Dendritic cell treated with granulocyte-macrophage colony-stimulating factor and Interleukin-4, amounts not matched to agents 40 ng/mL and 50 ng/mL, for 4 days (primary cell): ENCODE measurements at regions not wholly inside any gene's neighbourhood (a gene's known extent, or its start where the extent isn't known, plus 50 kb on each side); places are given as distances from the start of the nearest gene placed in this dataset.

Source experiments
- H3K27ac Mint-ChIP-seq: one replicate; pipeline ENCODE4 v1.8.0; 2022; ENCODE audit warnings: mild to moderate bottlenecking, mixed read lengths
- H3K27me3 Mint-ChIP-seq: one replicate; pipeline ENCODE4 v1.8.0; 2022; ENCODE audit warnings: mild to moderate bottlenecking, mixed read lengths
- H3K36me3 Mint-ChIP-seq: one replicate; pipeline ENCODE4 v1.8.0; 2022; ENCODE audit warnings: low read depth, mixed read lengths
- H3K4me1 Mint-ChIP-seq: one replicate; pipeline ENCODE4 v1.8.0; 2022; ENCODE audit warnings: low read depth, mixed read lengths
- H3K4me3 Mint-ChIP-seq: one replicate; pipeline ENCODE4 v1.8.0; 2022; ENCODE audit warnings: mild to moderate bottlenecking, moderate library complexity, mixed read lengths
- H3K9me3 Mint-ChIP-seq: one replicate; pipeline ENCODE4 v1.8.0; 2022; ENCODE audit warnings: mixed read lengths
- intact Hi-C: fragments of 100-400 bp; cut with micrococcal nuclease; formaldehyde crosslinking; loops from one replicate; pipeline ENCODE4 v1.15.0; 2022

DNA sequence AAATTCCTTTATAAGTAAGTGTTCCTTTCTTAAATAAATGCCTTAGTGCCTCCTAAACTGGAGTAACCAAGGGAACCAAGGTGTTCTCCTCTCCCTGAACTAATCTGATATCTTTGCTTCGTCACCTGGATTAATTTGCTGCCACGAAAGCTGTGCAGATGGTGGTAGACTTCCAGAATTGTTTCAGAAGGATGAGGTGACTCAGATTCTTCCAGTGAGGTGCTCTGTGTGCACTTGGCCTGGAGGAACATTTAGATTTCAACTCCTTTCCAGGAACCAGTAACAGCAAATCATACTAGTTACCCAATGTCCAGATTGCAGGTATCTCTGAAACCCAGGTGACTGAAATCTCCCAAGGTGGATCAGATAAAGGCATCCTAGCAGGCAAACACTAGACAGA, 181.9 kb downstream of the FAT3 start:
- intact Hi-C loops, result no loop called here
- H3K27ac Mint-ChIP-seq, result no peak overlapping the region
- no peaks in the 10 kb centered on the region for H3K9me3 Mint-ChIP-seq

DNA sequence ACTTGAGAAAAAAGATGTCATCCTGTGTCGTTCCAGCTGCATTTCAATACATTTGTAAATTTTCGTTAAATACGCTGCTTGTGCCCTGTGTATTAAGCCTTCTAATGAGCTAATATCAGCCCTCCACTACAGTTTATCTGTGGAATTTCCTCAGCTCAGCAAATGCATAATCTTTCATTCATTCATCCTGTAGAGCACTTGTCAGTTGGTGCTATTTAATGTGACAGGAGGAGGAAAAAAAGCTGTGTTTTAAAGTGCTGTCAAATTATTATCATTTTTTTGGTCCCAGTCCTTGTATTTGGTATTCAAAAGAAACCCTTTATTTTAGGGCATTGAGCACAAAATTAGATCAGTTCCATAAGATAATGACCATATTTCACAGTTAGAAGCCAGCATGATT, 184.7 kb downstream of the FAT3 start:
- Mint-ChIP-seq H3K36me3 (no peaks in the 10 kb centered on the region), H3K27ac (no peak overlapping the region), H3K9me3 (no peaks in the 10 kb centered on the region), H3K4me1 (no peaks in the 10 kb centered on the region), H3K4me3 (no peak overlapping the region), H3K27me3 (no peaks in the 10 kb centered on the region)
- intact Hi-C loops, result no loop called here

More for the DNA sequence above, 181.9 kb downstream of the FAT3 start:
- no peak overlapping the region for H3K4me3 Mint-ChIP-seq
- H3K36me3 Mint-ChIP-seq, result no peaks in the 10 kb centered on the region
- H3K4me1 Mint-ChIP-seq, result no peaks in the 10 kb centered on the region
- no peaks in the 10 kb centered on the region for H3K27me3 Mint-ChIP-seq

DNA sequence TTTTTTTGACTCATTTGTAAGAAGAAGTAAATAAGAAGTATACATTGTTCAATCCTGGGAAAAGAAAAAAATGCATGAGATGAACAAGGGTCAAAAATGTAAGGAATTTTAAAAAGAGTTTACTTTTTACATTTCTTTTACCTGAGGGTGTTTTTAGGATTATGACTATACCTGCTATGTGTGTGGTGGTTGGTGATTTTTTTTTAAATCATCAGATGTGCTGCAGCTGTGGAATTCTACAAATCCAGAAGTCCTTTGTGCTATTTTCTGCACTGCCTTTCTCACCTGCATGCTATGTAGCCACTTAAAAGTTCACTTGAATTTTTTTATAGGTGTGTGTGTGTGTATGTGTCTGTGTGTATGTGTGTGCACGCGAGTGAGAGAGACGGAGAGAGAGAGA, 185.3 kb downstream of the FAT3 start:
- H3K4me3 Mint-ChIP-seq, result no peak overlapping the region
- no peaks in the 10 kb centered on the region for H3K27me3 Mint-ChIP-seq
- intact Hi-C loops, result no loop called here
- H3K36me3 Mint-ChIP-seq, result no peaks in the 10 kb centered on the region
- no peaks in the 10 kb centered on the region for H3K9me3 Mint-ChIP-seq
- H3K27ac Mint-ChIP-seq, result no peak overlapping the region
- no peaks in the 10 kb centered on the region for H3K4me1 Mint-ChIP-seq

DNA sequence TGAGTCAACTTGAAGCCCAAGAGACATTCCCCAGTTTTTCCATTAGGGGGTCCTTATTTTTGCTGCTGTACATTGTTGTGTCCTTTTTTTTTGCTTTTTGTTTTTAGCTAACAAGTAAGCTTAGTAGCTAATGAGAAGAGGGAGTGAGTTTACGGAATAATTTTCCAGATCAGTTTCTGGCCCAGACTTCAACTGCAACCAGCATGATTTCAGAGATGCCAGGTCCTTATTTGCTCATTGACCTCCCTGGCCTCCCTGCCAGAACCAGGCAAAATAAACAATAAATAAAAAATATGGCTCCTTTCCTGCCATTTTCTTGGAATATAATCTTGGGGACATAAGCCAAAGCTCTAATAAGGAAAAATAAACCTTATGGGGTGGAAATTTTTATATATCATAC, 185.9 kb downstream of the FAT3 start:
- Mint-ChIP-seq H3K27me3 (no peaks in the 10 kb centered on the region), H3K9me3 (no peaks in the 10 kb centered on the region), H3K4me1 (no peaks in the 10 kb centered on the region), H3K27ac (no peak overlapping the region), H3K4me3 (no peak overlapping the region), H3K36me3 (no peaks in the 10 kb centered on the region)
- intact Hi-C loops, result no loop called here

DNA sequence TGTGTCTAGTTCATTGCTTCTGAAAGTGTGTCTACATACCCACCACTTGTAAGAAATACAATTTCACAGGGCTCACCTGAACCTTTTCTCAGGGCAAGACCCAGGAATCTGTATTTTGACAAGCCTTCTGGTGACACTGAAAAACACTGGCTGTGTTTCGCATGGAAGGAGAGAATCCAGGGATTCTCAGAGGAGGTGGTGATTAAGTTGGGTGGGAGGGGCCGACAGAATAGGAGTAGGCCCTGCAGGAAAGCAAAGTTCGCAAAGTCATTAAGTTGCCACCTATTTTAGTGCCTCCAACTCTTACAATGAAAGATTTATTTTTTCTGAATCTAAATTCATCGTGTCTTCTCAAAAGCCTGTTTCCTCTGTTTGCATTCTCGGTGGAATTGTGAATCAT, 186.8 kb downstream of the FAT3 start:
- no peaks in the 10 kb centered on the region for H3K4me1 Mint-ChIP-seq
- no peak overlapping the region for H3K4me3 Mint-ChIP-seq
- no peaks in the 10 kb centered on the region for H3K27me3 Mint-ChIP-seq
- no peak overlapping the region for H3K27ac Mint-ChIP-seq
- H3K9me3 Mint-ChIP-seq, result no peaks in the 10 kb centered on the region
- intact Hi-C loops, result no loop called here
- H3K36me3 Mint-ChIP-seq, result no peaks in the 10 kb centered on the region

DNA sequence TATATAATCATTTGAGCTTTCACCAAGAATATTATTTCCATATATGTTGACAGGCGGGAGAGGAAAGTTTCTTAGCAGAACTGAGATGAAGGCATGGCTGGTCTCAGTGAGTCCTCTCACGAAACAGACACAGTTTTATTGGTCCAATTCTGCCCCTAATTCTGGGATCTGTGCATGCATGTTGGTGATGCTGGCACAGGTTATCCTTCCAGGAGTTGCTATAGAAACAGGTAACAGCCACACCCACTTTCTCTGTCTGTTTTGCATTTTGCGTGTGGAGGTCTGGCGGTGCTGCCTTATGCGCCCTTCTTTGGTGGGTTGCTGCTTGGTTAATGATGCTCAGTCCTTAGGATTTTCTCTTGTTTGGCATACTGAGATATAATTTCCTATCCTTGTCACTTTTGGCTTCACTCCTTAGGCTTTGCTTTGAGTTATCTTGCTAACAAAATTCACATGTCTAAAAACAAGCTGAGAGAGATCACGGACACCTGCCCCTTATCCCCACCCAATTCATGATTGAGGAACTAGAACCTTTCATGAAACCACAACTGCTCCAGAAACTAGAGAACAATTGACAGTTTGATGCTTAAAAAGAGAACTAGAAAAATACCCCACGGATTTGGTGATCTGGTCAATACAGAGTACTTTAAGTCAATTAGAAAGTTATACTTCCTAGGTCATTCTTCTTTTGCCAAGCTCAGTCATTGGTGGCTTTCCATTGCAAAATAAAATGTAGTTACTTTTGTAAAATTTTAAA, 189.3 kb downstream of the FAT3 start:
- Mint-ChIP-seq H3K4me3 (no peak overlapping the region), H3K9me3 (no peaks in the 10 kb centered on the region), H3K4me1 (no peaks in the 10 kb centered on the region), H3K27ac (no peak overlapping the region), H3K27me3 (no peaks in the 10 kb centered on the region), H3K36me3 (no peaks in the 10 kb centered on the region)
- intact Hi-C loops, result no loop called here

DNA sequence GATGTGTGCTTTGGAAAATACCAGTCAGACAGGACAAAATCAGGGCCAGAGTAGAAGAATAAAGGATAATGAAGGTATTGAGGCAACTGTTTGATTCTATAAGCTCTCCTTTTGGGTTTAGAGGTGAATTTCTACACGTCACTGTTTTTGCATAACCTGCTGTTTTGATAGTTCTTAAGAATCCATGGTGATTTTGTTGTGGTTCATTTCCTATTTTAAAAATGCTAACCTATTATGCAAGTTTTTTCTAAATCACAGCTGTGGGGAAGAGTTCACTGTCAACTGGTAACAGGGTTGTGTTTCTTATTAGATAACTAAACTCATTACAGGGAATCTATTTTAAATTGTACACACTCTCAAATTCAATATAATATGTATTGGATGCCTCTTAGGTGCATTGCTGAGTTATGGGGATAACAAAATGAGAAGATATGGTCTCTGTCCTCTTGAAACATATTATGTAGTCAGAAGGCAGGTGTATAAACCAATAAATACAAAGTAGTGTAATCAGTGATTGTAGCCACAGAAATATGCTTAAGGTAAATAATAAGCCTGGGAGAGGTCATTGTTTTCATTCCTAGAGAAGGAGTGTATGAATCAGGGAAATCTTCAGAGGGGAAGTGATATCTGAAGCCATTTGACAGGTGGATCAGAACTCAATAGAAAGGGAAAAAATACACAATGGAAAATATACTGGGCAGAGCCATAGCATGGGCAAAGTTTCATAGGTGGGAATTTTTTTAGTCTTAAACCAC, 192.5 kb downstream of the FAT3 start:
- intact Hi-C loops, result no loop called here

DNA sequence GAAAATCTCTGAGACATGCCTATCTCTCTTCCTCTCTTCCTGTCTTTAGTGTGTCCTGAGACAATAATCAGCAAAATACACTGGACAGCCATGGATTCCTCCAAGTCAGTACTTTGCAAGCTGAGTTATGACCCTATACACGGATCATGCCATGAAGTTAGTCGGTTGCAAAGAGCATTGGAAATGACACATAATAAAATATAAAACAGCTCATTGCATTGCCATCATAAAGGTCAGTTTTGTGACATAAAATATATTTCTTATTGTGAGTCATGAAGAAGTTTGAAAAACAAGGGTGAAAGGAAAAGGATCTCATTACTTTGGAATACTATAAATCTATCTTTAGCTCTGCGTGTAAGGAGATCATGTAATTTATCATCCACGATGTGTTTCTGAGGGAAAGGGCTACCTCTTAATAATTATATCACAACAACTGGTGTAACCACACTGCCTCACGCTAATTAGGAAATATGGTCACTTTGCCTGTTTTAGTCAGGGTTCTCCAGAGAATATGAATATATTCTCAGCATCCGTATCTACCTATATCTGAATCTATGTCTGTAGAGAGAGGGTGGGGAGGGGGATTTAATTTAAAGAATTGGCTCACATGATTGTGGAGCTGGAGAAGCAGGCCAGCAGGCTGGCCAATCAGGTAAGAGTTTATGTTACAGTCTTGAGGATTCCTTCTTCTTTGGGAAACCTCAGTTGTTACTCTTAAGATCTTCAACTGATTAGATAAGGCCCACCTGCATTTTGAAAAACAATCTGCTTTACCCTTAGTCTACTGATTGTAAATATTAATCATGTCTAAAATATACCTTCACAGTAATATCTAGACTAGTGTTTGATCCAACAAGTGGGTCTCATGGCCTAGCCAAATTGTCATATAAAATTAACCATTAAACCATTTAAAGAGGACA, 198.8 kb downstream of the FAT3 start:
- Mint-ChIP-seq H3K27ac (no peak overlapping the region), H3K4me1 (no peaks in the 10 kb centered on the region), H3K4me3 (no peak overlapping the region), H3K27me3 (no peaks in the 10 kb centered on the region), H3K9me3 (peaks cover 5% of the 10 kb centered on the region), H3K36me3 (no peaks in the 10 kb centered on the region)
- intact Hi-C loops, result no loop called here

More for the DNA sequence above, 192.5 kb downstream of the FAT3 start:
- H3K9me3 Mint-ChIP-seq, result no peaks in the 10 kb centered on the region
- H3K4me1 Mint-ChIP-seq, result no peaks in the 10 kb centered on the region
- H3K36me3 Mint-ChIP-seq, result no peaks in the 10 kb centered on the region
- H3K27me3 Mint-ChIP-seq, result no peaks in the 10 kb centered on the region
- H3K4me3 Mint-ChIP-seq, result no peak overlapping the region
- H3K27ac Mint-ChIP-seq, result no peak overlapping the region

DNA sequence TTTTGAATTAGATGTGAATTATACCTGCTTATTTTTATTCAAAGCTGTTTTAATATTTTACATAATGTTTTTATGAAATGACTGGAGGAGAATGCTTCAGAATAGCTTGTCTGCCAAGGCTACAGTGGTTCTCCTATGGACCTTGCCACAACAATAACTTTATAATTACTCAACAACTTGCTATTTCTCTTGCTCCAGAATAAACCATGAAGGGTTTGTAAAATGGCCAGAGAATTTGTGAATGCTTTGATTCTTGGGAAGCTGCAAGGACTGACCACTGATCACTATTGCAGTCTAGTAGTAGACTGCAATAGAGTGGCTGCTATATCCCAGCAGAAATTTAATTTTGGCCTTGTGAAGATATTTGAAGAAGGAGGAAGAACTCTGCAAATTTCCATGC, 199.7 kb downstream of the FAT3 start:
- intact Hi-C loops, result no loop called here
- no peaks in the 10 kb centered on the region for H3K27me3 Mint-ChIP-seq
- H3K27ac Mint-ChIP-seq, result no peak overlapping the region
- H3K9me3 Mint-ChIP-seq, result peaks cover 13% of the 10 kb centered on the region
- no peaks in the 10 kb centered on the region for H3K4me1 Mint-ChIP-seq
- no peak overlapping the region for H3K4me3 Mint-ChIP-seq
- H3K36me3 Mint-ChIP-seq, result no peaks in the 10 kb centered on the region

DNA sequence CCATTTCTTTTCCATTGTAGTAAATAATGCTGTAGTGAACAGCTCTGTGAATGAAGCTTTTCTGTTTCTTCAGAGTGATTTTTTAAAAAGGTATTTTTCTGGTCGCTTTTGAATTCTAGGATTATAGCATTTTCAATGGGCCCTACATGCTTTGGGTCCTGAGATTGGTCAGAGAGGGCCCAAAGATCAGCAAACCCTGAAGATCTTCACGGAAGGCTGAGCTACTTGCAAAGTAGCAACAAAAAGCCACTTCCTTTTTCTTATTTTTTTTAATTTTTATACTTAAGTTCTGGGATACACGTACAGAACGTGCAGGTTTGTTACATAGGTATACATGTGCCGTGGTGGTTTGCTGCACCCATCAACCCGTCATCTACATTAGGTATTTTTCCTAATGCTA, 200.5 kb downstream of the FAT3 start:
- H3K27me3 Mint-ChIP-seq, result no peaks in the 10 kb centered on the region
- no peaks in the 10 kb centered on the region for H3K4me1 Mint-ChIP-seq
- intact Hi-C loops, result no loop called here
- H3K9me3 Mint-ChIP-seq, result peaks cover 21% of the 10 kb centered on the region
- no peak overlapping the region for H3K27ac Mint-ChIP-seq
- no peak overlapping the region for H3K4me3 Mint-ChIP-seq
- H3K36me3 Mint-ChIP-seq, result no peaks in the 10 kb centered on the region

DNA sequence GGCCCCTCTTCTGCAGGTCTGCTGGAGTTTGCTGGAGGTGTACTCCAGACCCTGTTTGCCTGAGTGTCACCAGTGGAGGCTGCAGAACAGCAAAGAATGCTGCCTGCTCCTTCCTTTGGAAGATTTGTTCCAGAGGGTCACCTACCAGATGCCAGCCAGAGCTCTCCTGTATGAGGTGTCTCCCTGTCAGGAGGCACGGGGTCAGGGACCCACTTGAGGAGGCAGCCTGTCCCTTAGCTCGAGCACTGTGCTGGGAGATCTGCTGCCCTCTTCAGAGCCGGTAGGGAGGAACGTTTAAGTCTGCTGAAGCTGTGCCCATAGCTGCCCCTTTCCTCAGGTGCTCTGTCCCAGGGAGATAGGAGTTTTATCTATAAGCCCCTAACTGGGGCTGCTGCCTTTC, 207.9 kb downstream of the FAT3 start:
- H3K9me3 Mint-ChIP-seq, result peaks cover 34% of the 10 kb centered on the region

DNA sequence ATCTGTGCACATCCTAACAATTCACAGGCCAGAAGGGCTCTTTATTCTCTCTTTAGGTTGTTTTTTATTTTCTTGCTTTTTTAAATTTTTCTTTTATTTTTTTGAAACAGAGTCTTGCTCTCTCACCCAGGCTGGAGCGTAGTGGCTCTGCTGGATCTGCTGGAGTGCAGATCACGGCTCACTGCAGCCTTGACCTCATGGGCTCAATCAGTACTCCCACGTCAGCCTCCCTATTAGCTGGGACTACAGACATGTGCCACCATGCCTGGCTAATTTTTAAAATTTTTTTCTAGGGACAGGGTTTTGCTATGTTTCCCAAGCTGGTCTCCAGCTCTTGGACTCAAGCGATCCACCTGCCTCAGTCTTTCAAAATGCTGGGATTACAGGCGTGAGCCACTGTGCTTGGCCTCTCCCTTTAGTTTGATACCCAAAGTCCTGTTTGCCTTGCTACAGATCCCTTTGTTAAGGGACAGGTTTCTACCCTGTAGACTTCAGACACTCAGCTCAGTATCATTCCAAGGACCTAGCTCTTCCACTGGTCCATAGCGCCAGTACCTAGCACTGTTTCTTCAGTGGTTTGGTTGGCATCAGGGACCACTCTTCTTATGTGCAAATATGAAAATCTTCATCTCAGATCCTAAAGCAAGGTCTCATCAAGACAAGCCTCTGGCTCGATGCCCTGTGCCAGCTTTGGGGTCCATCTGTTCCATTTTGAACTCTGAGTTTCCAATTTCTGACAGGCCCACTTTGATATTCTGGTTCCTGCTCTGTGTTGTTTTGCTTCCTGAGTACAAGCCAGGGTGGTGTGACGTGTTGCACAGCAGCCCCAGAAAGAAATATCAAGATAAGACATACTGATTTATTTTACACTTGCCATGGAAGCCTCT, 211.7 kb downstream of the FAT3 start:
- no peaks in the 10 kb centered on the region for H3K36me3 Mint-ChIP-seq
- H3K27me3 Mint-ChIP-seq, result no peaks in the 10 kb centered on the region
- H3K4me3 Mint-ChIP-seq, result no peak overlapping the region
- intact Hi-C loops, result no loop called here
- no peaks in the 10 kb centered on the region for H3K4me1 Mint-ChIP-seq
- peaks cover 12% of the 10 kb centered on the region for H3K9me3 Mint-ChIP-seq
- H3K27ac Mint-ChIP-seq, result no peak overlapping the region

More for the DNA sequence above, 207.9 kb downstream of the FAT3 start:
- intact Hi-C loops, result no loop called here
- Mint-ChIP-seq H3K4me1 (no peaks in the 10 kb centered on the region), H3K27ac (no peak overlapping the region), H3K36me3 (no peaks in the 10 kb centered on the region), H3K4me3 (no peak overlapping the region), H3K27me3 (no peaks in the 10 kb centered on the region)

DNA sequence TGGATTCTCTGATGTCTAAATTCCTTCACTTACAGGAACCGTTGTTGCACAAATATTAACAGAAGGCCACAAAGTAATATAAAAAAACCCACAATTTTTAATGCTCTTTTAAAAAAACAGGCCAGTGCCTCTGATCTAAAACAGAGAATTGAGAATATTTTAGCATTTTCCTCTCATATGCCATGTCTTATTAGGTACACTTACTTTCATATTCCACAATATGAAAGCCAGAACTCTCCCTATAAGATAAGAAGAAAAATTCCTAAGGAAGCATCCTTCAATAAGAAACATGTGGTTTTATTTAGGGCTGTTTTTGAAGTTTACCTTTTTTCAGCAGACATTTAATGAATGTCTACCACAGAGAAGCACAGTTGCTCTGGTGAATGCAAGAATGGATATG, 214.5 kb downstream of the FAT3 start:
- no peaks in the 10 kb centered on the region for H3K9me3 Mint-ChIP-seq
- H3K36me3 Mint-ChIP-seq, result no peaks in the 10 kb centered on the region
- intact Hi-C loops, result no loop called here
- H3K27me3 Mint-ChIP-seq, result no peaks in the 10 kb centered on the region
- no peaks in the 10 kb centered on the region for H3K4me1 Mint-ChIP-seq
- no peak overlapping the region for H3K27ac Mint-ChIP-seq
- H3K4me3 Mint-ChIP-seq, result no peak overlapping the region
